Subcutaneous abdominal adipose tissue (tissue), 5 donors: ENCODE measurements at regions not wholly inside any gene's neighbourhood (a gene's known extent, or its start where the extent isn't known, plus 50 kb on each side); places are given as distances from the start of the nearest gene placed in this dataset.
"Not testable (repeated sequence)": the region's sequence is repeated elsewhere in the genome, so short reads cannot be mapped to it uniquely, and the experiment has no call there.

Experiments
- H3K27ac ChIP-seq: one replicate; pipeline ENCODE4 v1.7.0; 2013; ENCODE audit warnings: low read depth, mild to moderate bottlenecking, inconsistent platforms, low read length, moderate library complexity
- H3K27me3 ChIP-seq, 5 donors: one replicate each; pipeline ENCODE4 v1.7.0; 2013; ENCODE audit warnings: low read length in 5 of 5, inconsistent platforms in 1 of 5; ENCODE audit not compliant: control insufficient read depth in 5 of 5, insufficient read depth in 4 of 5
- H3K36me3 ChIP-seq, 5 donors: one replicate each; pipeline ENCODE4 v1.7.0; 2013; ENCODE audit warnings: low read length in 5 of 5; ENCODE audit not compliant: control insufficient read depth in 5 of 5, insufficient read depth in 5 of 5
- H3K4me1 ChIP-seq, 5 donors: one replicate each; pipeline ENCODE4 v1.7.0; 2013; ENCODE audit warnings: low read length in 5 of 5, mild to moderate bottlenecking in 3 of 5, moderate library complexity in 1 of 5; ENCODE audit not compliant: control insufficient read depth in 5 of 5, insufficient read depth in 5 of 5
- H3K4me3 ChIP-seq, 5 donors: one replicate each; pipeline ENCODE4 v1.7.0; 2013; ENCODE audit warnings: low read length in 5 of 5, low read depth in 1 of 5
- H3K9ac ChIP-seq, 5 donors: one replicate each; pipeline ENCODE4 v1.7.0; 2013; ENCODE audit warnings: low read length in 5 of 5, mild to moderate bottlenecking in 4 of 5, moderate library complexity in 3 of 5
- H3K9me3 ChIP-seq, 5 donors: one replicate each; pipeline ENCODE4 v1.7.0; 2013; ENCODE audit warnings: low read length in 5 of 5; ENCODE audit not compliant: control insufficient read depth in 5 of 5
- donor health status: healthy.
- donor health status: healthy.
- donor health status: healthy.
- donor health status: healthy.
- donor health status: healthy.

DNA sequence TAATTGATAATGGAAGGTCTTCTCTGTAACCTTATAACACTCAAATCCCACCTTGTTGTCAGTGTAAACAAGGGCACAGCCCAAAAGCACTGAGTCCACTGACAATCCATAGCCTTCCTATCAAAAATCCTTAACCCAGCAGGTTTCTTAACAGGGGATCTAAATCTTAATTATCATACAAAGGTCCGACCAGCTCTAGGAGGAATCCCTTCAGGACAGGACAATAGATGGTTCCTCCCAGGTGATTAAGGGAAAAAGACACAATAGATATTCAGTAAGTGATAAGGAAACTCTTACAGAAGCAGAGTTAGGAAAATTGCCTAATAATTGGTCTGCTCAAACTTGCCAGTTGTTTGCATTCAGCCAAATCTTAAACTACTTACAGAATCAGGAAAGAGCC lies 951.9 kb upstream of the CTNND2 start:
- H3K4me1 ChIP-seq, result peaks cover 0 to 11% (median 4%) of the 10 kb centered on the region in 5 donors
- not testable (repeated sequence) for H3K9ac ChIP-seq, H3K27me3 ChIP-seq, H3K4me3 ChIP-seq, H3K36me3 ChIP-seq, H3K9me3 ChIP-seq, H3K27ac ChIP-seq

DNA sequence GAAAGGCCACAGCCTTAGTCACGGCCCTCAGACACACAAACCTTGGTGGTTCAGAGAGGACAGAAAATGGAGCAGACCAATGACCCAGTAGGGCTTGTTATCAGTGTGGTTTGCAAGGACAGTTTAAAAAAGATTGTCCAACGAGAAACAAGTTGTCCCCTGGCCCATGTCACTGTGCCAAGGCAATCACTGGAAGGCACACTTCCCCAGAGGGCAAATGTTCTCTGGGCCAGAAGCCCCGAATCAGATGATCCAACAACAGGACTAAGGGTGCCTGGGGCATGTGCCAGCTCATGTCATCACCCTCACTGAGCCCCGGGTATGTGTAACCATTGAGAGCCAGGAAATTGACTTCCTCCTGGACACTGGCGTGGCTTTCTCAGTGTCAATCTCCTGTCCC lies 950.1 kb upstream of the CTNND2 start:
- no peak overlapping the region for H3K9ac ChIP-seq
- H3K9me3 ChIP-seq, result peaks cover 0 to 5% (median 0%) of the 10 kb centered on the region in 5 donors
- peaks cover 0 to 11% (median 4%) of the 10 kb centered on the region in 5 donors for H3K4me1 ChIP-seq
- no peak overlapping the region for H3K27ac ChIP-seq
- H3K27me3 ChIP-seq, result no peaks in the 10 kb centered on the region
- no peak overlapping the region for H3K4me3 ChIP-seq
- H3K36me3 ChIP-seq, result no peaks in the 10 kb centered on the region

- no peaks in the 10 kb centered on the region for H3K36me3 ChIP-seq
- no peaks in the 10 kb centered on the region for H3K27me3 ChIP-seq
- no peak overlapping the region for H3K4me3 ChIP-seq
- H3K9me3 ChIP-seq, result no peaks in the 10 kb centered on the region
- peaks cover 0 to 8% (median 0%) of the 10 kb centered on the region in 5 donors for H3K4me1 ChIP-seq
- H3K9ac ChIP-seq, result no peak overlapping the region
- H3K27ac ChIP-seq, result no peak overlapping the region
Observed at GRCh38 chr5:12851761-12852160, 947.5 kb upstream of the CTNND2 start.

DNA sequence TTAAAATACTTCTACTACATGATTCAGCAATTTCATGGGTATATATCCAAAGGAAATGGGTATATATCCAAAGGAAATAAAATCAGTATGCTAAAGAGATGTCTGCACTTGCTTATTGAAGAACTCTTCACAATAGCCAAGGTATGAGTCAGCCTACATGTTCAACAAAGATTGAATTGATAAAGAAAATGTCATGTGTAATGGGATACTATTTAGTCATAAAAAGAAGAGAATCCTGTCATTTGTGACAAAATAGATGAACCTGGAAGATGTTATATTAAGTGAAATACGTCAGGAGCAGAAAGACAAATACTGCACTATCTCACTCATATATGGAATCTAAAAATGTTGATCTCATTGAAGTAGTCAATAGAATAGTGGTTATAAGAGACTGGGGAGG lies 944.5 kb upstream of the CTNND2 start:
- Histone ChIP-seq H3K36me3 (no peaks in the 10 kb centered on the region), H3K4me3 (no peak overlapping the region), H3K9ac (no peak overlapping the region), H3K9me3 (no peaks in the 10 kb centered on the region), H3K4me1 (peaks cover 0 to 6% (median 0%) of the 10 kb centered on the region in 5 donors), H3K27ac (no peak overlapping the region), H3K27me3 (no peaks in the 10 kb centered on the region)

- Histone ChIP-seq H3K4me1 (peaks cover 0 to 9% (median 6%) of the 10 kb centered on the region in 5 donors), H3K9ac (no peak overlapping the region), H3K4me3 (no peak overlapping the region), H3K36me3 (no peaks in the 10 kb centered on the region), H3K9me3 (no peaks in the 10 kb centered on the region), H3K27ac (no peak overlapping the region), H3K27me3 (no peaks in the 10 kb centered on the region)
Observed at GRCh38 chr5:12845549-12846159, 941.4 kb upstream of the CTNND2 start.

GRCh38 chr5:12840972-12841371 lies 936.7 kb upstream of the CTNND2 start:
- no peaks in the 10 kb centered on the region for H3K27me3 ChIP-seq
- no peaks in the 10 kb centered on the region for H3K36me3 ChIP-seq

DNA sequence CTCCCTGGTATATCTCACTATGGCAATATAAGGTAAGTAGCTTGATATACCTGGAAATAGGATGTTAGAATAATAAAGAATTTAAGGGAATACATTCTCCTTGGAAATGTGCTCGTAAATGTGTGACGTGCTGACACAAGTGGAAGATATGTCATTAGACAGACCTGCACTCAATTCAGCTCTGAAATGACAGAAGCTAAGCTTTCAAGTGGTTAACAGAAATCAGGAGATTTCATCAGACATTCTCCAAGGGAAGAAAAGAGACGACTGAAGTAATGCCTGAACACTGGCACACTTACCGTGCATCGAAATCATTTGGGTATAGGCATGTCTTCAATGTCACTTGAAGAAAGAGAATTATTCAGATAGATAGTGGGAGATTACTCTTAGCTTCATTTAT lies 933.3 kb upstream of the CTNND2 start:
- Histone ChIP-seq H3K27ac (no peak overlapping the region), H3K4me3 (no peak overlapping the region), H3K9me3 (no peaks in the 10 kb centered on the region), H3K4me1 (peaks cover 0 to 6% (median 0%) of the 10 kb centered on the region in 5 donors), H3K27me3 (no peaks in the 10 kb centered on the region), H3K36me3 (no peaks in the 10 kb centered on the region), H3K9ac (no peak overlapping the region)

More at GRCh38 chr5:12840972-12841371, 936.7 kb upstream of the CTNND2 start:
- no peak overlapping the region for H3K4me3 ChIP-seq
- no peak overlapping the region for H3K9ac ChIP-seq
- no peaks in the 10 kb centered on the region for H3K9me3 ChIP-seq
- no peak overlapping the region for H3K27ac ChIP-seq
- H3K4me1 ChIP-seq, result peaks cover 0 to 9% (median 4%) of the 10 kb centered on the region in 5 donors

GRCh38 chr5:12825163-12825562 lies 920.9 kb upstream of the CTNND2 start:
- Histone ChIP-seq H3K27ac (no peak overlapping the region), H3K9ac (no peak overlapping the region), H3K9me3 (peaks cover 0 to 17% (median 14%) of the 10 kb centered on the region in 5 donors), H3K4me1 (no peaks in the 10 kb centered on the region), H3K4me3 (no peak overlapping the region), H3K36me3 (no peaks in the 10 kb centered on the region), H3K27me3 (no peaks in the 10 kb centered on the region)

DNA sequence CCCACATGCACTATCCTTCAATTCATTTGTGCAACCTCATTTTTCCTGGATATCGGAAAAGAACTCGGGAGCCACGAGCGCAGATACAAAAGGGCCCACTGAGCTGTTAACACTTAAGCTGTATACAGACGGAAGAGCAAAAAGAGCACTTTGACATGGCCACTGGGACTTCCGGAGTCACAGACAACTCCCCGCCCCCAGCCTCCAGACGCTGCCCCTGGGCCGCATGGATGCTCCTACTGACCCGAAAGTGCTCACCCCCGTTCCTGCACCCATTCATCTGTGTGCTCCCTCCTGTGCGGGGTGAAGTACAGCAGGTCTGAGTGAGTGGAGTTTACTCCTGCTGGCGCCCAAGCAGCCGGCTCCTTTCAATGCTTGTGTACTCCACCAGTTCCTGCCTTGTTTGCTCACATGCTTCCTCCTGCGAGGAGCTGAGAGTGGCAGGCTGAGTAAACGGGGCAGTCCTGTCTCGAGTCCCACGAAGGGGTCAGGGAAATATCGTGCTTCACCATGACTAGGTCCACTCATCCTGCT lies 901.0 kb upstream of the CTNND2 start:
- H3K9ac ChIP-seq, result no peak overlapping the region
- no peaks in the 10 kb centered on the region for H3K36me3 ChIP-seq
- peaks cover 0 to 4% (median 0%) of the 10 kb centered on the region in 5 donors for H3K9me3 ChIP-seq
- H3K27me3 ChIP-seq, result no peaks in the 10 kb centered on the region
- no peaks in the 10 kb centered on the region for H3K4me1 ChIP-seq
- no peak overlapping the region for H3K27ac ChIP-seq
- no peak overlapping the region for H3K4me3 ChIP-seq

- H3K27me3 ChIP-seq, result no peaks in the 10 kb centered on the region
Observed at GRCh38 chr5:12799165-12799564, 894.9 kb upstream of the CTNND2 start.

More at GRCh38 chr5:12799165-12799564, 894.9 kb upstream of the CTNND2 start:
- Histone ChIP-seq H3K4me1 (peaks cover 0 to 6% (median 0%) of the 10 kb centered on the region in 5 donors), H3K9ac (no peak overlapping the region), H3K36me3 (no peaks in the 10 kb centered on the region), H3K4me3 (no peak overlapping the region), H3K27ac (no peak overlapping the region), H3K9me3 (peaks cover 0 to 19% (median 9%) of the 10 kb centered on the region in 5 donors)
